GM12891 (cell line): ENCODE measurements at regions not wholly inside any gene's neighbourhood (a gene's known extent, or its start where the extent isn't known, plus 50 kb on each side); places are given as distances from the start of the nearest gene placed in this dataset.

ENCODE experiments used
- PAX5 ChIP-seq: IDR thresholded peaks from 2 replicates; pipeline ENCODE4 v1.6.1; 2011; ENCODE audit warnings: low read length, moderate library complexity, mild to moderate bottlenecking; ENCODE audit not compliant: insufficient read depth, severe bottlenecking
- POLR2A ChIP-seq: IDR thresholded peaks from 2 replicates; pipeline ENCODE4 v1.6.1; 2011; ENCODE audit warnings: low read depth, low read length, control low read depth
- POLR2AphosphoS5 ChIP-seq: IDR thresholded peaks from 2 replicates; pipeline ENCODE4 v1.6.1; 2011; ENCODE audit warnings: low read depth, low read length, control low read depth
- POU2F2 ChIP-seq: IDR thresholded peaks from 2 replicates; pipeline ENCODE4 v1.6.1; 2011; ENCODE audit warnings: low read depth, mild to moderate bottlenecking, control low read depth, low read length, moderate library complexity
- SPI1 ChIP-seq: IDR thresholded peaks from 2 replicates; pipeline ENCODE4 v1.6.1; 2011; ENCODE audit warnings: low read depth, low read length, control low read depth
- TAF1 ChIP-seq: IDR thresholded peaks from 2 replicates; pipeline ENCODE4 v1.6.1; 2011; ENCODE audit warnings: low read depth, low read length, control low read depth

- TF ChIP-seq TAF1 (no peak), POLR2A (no peak), POLR2AphosphoS5 (no peak), PAX5 (no peak), SPI1 (no peak), POU2F2 (no peak)
Measured at GRCh38 chr18:48475635-48476549, 62.9 kb upstream of the CTIF start.
